Parathyroid adenoma (tissue), 2 donors: ENCODE measurements at regions not wholly inside any gene's neighbourhood (a gene's known extent, or its start where the extent isn't known, plus 50 kb on each side); places are given as distances from the start of the nearest gene placed in this dataset.

ENCODE experiments used
- H2AFZ ChIP-seq: fragments of 300-600 bp; sonication (generic); one replicate; pipeline ENCODE4 v1.7.0; 2017; ENCODE audit warnings: antibody characterized with exemption, mild to moderate bottlenecking
- H3K27ac ChIP-seq: fragments of 300-600 bp; sonication (generic); one replicate; pipeline ENCODE4 v1.7.0; 2017
- H3K27me3 ChIP-seq: fragments of 300-600 bp; sonication (generic); one replicate; pipeline ENCODE4 v1.7.0; 2017; ENCODE audit warnings: low read length; ENCODE audit not compliant: control insufficient read depth, insufficient read depth
- H3K36me3 ChIP-seq: fragments of 300-600 bp; sonication (generic); one replicate; pipeline ENCODE4 v1.7.0; 2017; ENCODE audit warnings: low read length; ENCODE audit not compliant: control insufficient read depth, insufficient read depth
- H3K4me1 ChIP-seq: fragments of 300-600 bp; sonication (generic); one replicate; pipeline ENCODE4 v1.7.0; 2017; ENCODE audit warnings: control low read depth
- H3K4me2 ChIP-seq: fragments of 300-600 bp; sonication (generic); one replicate; pipeline ENCODE4 v1.7.0; 2017; ENCODE audit warnings: low read length
- H3K4me3 ChIP-seq: fragments of 300-600 bp; sonication (generic); one replicate; pipeline ENCODE4 v1.7.0; 2017; ENCODE audit warnings: low read depth, low read length
- H3K79me2 ChIP-seq: fragments of 300-600 bp; sonication (generic); one replicate; pipeline ENCODE4 v1.7.0; 2017; ENCODE audit warnings: control low read depth
- H3K9ac ChIP-seq: fragments of 300-600 bp; sonication (generic); one replicate; pipeline ENCODE4 v1.7.0; 2017; ENCODE audit warnings: mild to moderate bottlenecking
- H3K9me3 ChIP-seq: fragments of 300-600 bp; sonication (generic); one replicate; pipeline ENCODE4 v1.7.0; 2017; ENCODE audit warnings: low read length; ENCODE audit not compliant: control insufficient read depth
- TF ChIP-seq, protein P1 (sequence below): fragments of 300-600 bp; sonication (generic); IDR thresholded peaks from one replicate; pipeline ENCODE4 v1.7.0; 2017; ENCODE audit warnings: antibody characterized with exemption, mild to moderate bottlenecking
- donor health status: primary hyperparathyroidism.

DNA sequence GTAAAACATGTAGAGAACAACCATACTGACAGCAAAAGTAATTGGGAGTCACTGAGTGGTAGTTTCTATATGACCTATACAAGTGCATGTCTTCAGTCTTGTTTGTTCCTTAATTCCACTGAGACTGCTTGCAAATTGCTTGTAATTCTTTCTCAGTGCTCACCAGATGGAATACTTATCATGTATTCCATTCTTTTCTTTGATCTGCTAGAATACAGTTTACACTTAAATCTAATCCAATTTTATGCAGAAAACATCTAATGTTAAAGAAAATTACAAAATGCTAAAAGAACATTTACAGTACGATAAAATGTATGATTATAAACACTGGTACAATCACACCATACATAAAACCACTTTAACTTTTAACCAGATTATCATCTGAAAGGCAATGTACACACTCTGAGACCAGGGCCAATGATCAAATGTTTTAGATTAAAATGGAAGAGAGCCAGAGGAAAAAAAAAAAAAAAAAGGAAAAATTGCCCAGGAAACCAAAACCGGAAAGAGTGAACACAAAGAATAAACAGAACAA is 741.4 kb downstream of the FAT4 start:
- Histone ChIP-seq H3K27ac (no peak overlapping the region), H3K79me2 (no peaks in the 10 kb centered on the region), H3K4me3 (no peak overlapping the region), H3K9ac (no peak overlapping the region), H3K4me2 (no peak overlapping the region), H3K9me3 (no peaks in the 10 kb centered on the region), H3K27me3 (no peaks in the 10 kb centered on the region), H3K4me1 (no peaks in the 10 kb centered on the region), H2AFZ (no peak overlapping the region), H3K36me3 (no peaks in the 10 kb centered on the region)
- TF ChIP-seq, protein P1, sequence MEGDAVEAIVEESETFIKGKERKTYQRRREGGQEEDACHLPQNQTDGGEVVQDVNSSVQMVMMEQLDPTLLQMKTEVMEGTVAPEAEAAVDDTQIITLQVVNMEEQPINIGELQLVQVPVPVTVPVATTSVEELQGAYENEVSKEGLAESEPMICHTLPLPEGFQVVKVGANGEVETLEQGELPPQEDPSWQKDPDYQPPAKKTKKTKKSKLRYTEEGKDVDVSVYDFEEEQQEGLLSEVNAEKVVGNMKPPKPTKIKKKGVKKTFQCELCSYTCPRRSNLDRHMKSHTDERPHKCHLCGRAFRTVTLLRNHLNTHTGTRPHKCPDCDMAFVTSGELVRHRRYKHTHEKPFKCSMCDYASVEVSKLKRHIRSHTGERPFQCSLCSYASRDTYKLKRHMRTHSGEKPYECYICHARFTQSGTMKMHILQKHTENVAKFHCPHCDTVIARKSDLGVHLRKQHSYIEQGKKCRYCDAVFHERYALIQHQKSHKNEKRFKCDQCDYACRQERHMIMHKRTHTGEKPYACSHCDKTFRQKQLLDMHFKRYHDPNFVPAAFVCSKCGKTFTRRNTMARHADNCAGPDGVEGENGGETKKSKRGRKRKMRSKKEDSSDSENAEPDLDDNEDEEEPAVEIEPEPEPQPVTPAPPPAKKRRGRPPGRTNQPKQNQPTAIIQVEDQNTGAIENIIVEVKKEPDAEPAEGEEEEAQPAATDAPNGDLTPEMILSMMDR: no peak

DNA sequence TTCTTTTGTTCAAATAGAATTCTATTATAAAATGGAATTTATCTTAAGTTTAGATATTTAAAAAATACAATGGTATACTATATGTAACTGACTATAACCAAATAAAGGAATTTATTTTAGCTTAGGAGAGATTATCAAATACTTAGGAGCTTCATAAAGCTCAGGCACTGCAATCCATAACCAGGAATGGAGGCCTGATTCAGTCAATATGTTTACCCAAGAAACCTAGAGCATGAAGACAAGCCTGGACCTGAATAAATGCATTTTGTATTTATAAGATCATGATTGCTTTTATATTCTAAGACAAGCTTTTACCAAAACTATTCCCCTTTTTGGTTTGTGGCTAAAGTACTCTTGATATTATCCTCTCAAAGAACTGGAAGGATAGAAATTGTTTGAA is 742.6 kb downstream of the FAT4 start:
- no peak overlapping the region for H3K4me2 ChIP-seq

DNA sequence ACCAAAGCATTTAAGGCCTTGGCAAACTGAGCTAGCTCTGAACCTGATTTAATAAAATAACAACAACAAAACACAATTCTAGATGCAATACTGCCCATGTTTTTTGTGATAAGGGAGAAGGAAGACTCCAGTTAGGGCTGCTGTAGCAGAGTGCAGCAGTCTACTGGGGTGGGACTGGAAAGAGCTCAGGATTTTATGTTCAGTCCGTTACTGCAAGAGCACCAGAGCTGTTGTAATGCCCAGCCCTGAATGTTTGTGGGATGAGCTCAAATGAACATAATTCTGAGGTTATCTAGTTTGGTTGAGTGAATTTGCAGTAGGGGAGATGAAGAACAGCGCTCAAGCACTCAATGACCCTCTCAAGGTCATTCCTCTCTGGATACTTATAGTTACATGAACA is 743.8 kb downstream of the FAT4 start:
- Histone ChIP-seq H3K4me3 (no peak overlapping the region), H3K4me1 (no peaks in the 10 kb centered on the region), H3K27me3 (no peaks in the 10 kb centered on the region), H3K9ac (no peak overlapping the region), H3K9me3 (no peaks in the 10 kb centered on the region), H3K79me2 (no peaks in the 10 kb centered on the region), H3K36me3 (no peaks in the 10 kb centered on the region), H3K27ac (no peak overlapping the region), H2AFZ (no peak overlapping the region), H3K4me2 (no peak overlapping the region)
- TF ChIP-seq, protein P1: no peak

More for the DNA sequence above, 742.6 kb downstream of the FAT4 start:
- H3K36me3 ChIP-seq: no peaks in the 10 kb centered on the region
- H2AFZ ChIP-seq: no peak overlapping the region
- no peaks in the 10 kb centered on the region for H3K79me2 ChIP-seq
- H3K4me1 ChIP-seq: no peaks in the 10 kb centered on the region
- H3K4me3 ChIP-seq: no peak overlapping the region
- TF ChIP-seq, protein P1: no peak
- H3K9me3 ChIP-seq: no peaks in the 10 kb centered on the region
- no peaks in the 10 kb centered on the region for H3K27me3 ChIP-seq
- no peak overlapping the region for H3K27ac ChIP-seq
- no peak overlapping the region for H3K9ac ChIP-seq

DNA sequence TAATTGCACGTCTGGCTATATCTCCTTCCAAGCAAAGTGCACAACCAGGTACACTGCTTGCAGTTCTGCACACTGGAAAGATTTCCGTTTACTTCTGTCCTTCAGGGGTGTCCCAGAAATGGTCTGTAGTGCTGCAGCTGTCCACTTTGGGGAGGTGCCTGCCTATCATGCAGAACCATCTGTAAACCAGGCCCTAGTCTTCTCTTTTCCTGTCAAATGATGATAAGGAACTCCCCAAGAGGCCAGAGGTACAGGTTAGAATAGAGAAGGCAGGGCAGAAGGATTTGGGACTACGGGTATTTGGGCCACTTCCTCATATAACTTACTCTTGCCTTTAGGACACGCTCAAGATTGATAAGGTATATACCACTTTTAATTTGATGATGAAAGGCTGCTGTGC is 746.9 kb downstream of the FAT4 start:
- Histone ChIP-seq H3K4me1 (no peaks in the 10 kb centered on the region), H3K36me3 (no peaks in the 10 kb centered on the region), H3K4me3 (no peak overlapping the region), H3K27me3 (no peaks in the 10 kb centered on the region), H3K9me3 (no peaks in the 10 kb centered on the region), H3K27ac (no peak overlapping the region), H3K79me2 (no peaks in the 10 kb centered on the region), H3K9ac (no peak overlapping the region), H2AFZ (no peak overlapping the region), H3K4me2 (no peak overlapping the region)
- TF ChIP-seq, protein P1: no peak

DNA sequence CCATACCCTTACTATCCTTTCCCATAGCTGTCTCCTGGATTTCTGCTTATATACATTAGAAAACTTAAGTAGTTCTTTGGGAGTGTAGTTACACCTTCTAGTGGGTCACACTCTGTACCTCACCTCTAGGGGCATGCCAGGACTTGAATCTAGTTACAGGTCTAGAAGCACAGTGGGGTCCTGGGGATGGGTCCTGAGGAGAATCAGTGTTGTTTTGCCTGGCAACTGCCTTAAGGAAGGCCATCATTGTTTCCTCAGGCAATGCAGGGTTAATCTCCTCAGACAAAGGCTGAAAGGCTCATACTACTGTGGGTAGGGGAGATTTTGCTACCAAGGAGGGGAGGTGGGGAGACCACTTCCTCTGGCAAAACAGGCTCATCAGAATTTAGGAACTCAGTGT is 750.3 kb downstream of the FAT4 start:
- no peaks in the 10 kb centered on the region for H3K27me3 ChIP-seq
- no peak overlapping the region for H3K9ac ChIP-seq
- no peaks in the 10 kb centered on the region for H3K4me1 ChIP-seq
- no peaks in the 10 kb centered on the region for H3K36me3 ChIP-seq
- no peaks in the 10 kb centered on the region for H3K79me2 ChIP-seq
- no peak overlapping the region for H3K4me2 ChIP-seq
- TF ChIP-seq, protein P1: no peak
- no peak overlapping the region for H3K4me3 ChIP-seq
- H3K9me3 ChIP-seq: no peaks in the 10 kb centered on the region
- no peak overlapping the region for H2AFZ ChIP-seq
- H3K27ac ChIP-seq: no peak overlapping the region
